GM19395 (cell line): ENCODE measurements at regions not wholly inside any gene's neighbourhood (a gene's known extent, or its start where the extent isn't known, plus 50 kb on each side); places are given as distances from the start of the nearest gene placed in this dataset.
"Not testable (repeated sequence)": the region's sequence is repeated elsewhere in the genome, so short reads cannot be mapped to it uniquely, and the experiment has no call there.

ENCODE experiments used
- ATAC-seq: cut with Tn5 transposase; IDR thresholded peaks from one replicate; pipeline ENCODE4 v1.9.1; 2021; ENCODE audit warnings: mild to moderate bottlenecking, moderate library complexity; ENCODE audit not compliant: unreplicated experiment

GRCh38 chr1:148279002-148279542, 127.0 kb upstream of the NBPF11 start:
- not testable (repeated sequence) for ATAC-seq

GRCh38 chr1:148277865-148278279, 125.8 kb upstream of the NBPF11 start:
- ATAC-seq: not testable (repeated sequence)

GRCh38 chr1:148267066-148267465, 115.0 kb upstream of the NBPF11 start:
- ATAC-seq: not testable (repeated sequence)

- ATAC-seq: no peak
These were observed 112.5 kb upstream of the NBPF11 start for GRCh38 chr1:148264374-148265276.

GRCh38 chr1:148263906-148264255, 111.8 kb upstream of the NBPF11 start:
- peak; percentile 18 for ATAC-seq

GRCh38 chr1:148263128-148263905, 111.2 kb upstream of the NBPF11 start:
- peak; percentile 91 for ATAC-seq

GRCh38 chr1:148261684-148262083, 109.6 kb upstream of the NBPF11 start:
- ATAC-seq: not testable (repeated sequence)

- ATAC-seq: not testable (repeated sequence)
These were observed 105.8 kb upstream of the NBPF11 start for GRCh38 chr1:148257886-148258285.

- not testable (repeated sequence) for ATAC-seq
These were observed 102.7 kb upstream of the NBPF11 start for GRCh38 chr1:148254611-148255429.

- not testable (repeated sequence) for ATAC-seq
These were observed 101.7 kb upstream of the NBPF11 start for GRCh38 chr1:148253808-148254207.

GRCh38 chr1:148248798-148249197, 96.7 kb upstream of the NBPF11 start:
- ATAC-seq: not testable (repeated sequence)

- ATAC-seq: not testable (repeated sequence)
These were observed 94.3 kb upstream of the NBPF11 start for GRCh38 chr1:148246258-148246861.

GRCh38 chr1:148245843-148246242, 93.8 kb upstream of the NBPF11 start:
- ATAC-seq: not testable (repeated sequence)

- ATAC-seq: not testable (repeated sequence)
These were observed 93.4 kb upstream of the NBPF11 start for GRCh38 chr1:148245443-148245842.

GRCh38 chr1:148233250-148233649, 81.2 kb upstream of the NBPF11 start:
- not testable (repeated sequence) for ATAC-seq

- not testable (repeated sequence) for ATAC-seq
These were observed 76.8 kb upstream of the NBPF11 start for GRCh38 chr1:148228846-148229245.

GRCh38 chr1:148222399-148223159, 70.5 kb upstream of the NBPF11 start:
- ATAC-seq: not testable (repeated sequence)

- ATAC-seq: not testable (repeated sequence)
These were observed 69.5 kb upstream of the NBPF11 start for GRCh38 chr1:148221593-148221992.

GRCh38 chr1:148219229-148219628, 67.1 kb upstream of the NBPF11 start:
- ATAC-seq: not testable (repeated sequence)
